ENCODE measurements at regions not wholly inside any gene's neighbourhood (a gene's known extent, or its start where the extent isn't known, plus 50 kb on each side); places are given as distances from the start of the nearest gene placed in this dataset.

GRCh38 chr1:118396829-118397495 is 211.9 kb upstream of the SPAG17 start:
- TF ChIP-seq POLR2A (IDR thresholded peaks at IDR 0.05) (no peak), CTCF (IDR thresholded peaks at IDR 0.05) (no peak)
